ENCODE measurements at regions not wholly inside any gene's neighbourhood (a gene's known extent, or its start where the extent isn't known, plus 50 kb on each side); places are given as distances from the start of the nearest gene placed in this dataset.
"Not testable (repeated sequence)": the region's sequence is repeated elsewhere in the genome, so short reads cannot be mapped to it uniquely, and the experiment has no call there.

GRCh38 chr3:86537171-86537570, 453.8 kb downstream of the VGLL3 start:
- DNase-seq, result no peak

- no peak for DNase-seq
Measured at GRCh38 chr3:86519819-86520218, 471.1 kb downstream of the VGLL3 start.

- no peak for DNase-seq
Measured at GRCh38 chr3:86481636-86482035, 509.3 kb downstream of the VGLL3 start.

GRCh38 chr3:86481031-86481430, 509.9 kb downstream of the VGLL3 start:
- DNase-seq, result no peak

- no peak for DNase-seq
Measured at GRCh38 chr3:86464180-86464579, 526.8 kb downstream of the VGLL3 start.

DNA sequence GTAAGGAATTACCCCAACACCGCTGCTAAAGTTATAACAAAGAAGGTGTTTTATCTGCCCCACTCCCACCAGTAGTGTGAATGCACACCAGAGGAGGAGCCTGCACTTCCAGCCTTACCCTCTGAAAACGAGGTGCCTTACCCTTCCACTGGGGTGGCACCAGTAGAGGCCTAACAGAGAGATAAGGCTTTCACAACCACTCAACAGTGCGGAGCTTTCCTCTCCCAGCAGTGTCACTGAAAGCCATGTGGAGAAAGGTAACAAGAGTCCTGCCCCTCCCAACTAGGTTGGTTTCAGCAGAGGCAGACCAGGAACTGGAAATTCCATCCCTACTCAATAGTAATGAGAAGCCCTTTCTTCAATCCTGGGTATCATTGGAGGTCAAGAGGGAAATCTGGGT, 539.2 kb downstream of the VGLL3 start:
- no peak for DNase-seq

GRCh38 chr3:86438544-86438943, 552.4 kb downstream of the VGLL3 start:
- DNase-seq, result no peak

GRCh38 chr3:86427343-86427742, 563.6 kb downstream of the VGLL3 start:
- DNase-seq, result no peak

DNA sequence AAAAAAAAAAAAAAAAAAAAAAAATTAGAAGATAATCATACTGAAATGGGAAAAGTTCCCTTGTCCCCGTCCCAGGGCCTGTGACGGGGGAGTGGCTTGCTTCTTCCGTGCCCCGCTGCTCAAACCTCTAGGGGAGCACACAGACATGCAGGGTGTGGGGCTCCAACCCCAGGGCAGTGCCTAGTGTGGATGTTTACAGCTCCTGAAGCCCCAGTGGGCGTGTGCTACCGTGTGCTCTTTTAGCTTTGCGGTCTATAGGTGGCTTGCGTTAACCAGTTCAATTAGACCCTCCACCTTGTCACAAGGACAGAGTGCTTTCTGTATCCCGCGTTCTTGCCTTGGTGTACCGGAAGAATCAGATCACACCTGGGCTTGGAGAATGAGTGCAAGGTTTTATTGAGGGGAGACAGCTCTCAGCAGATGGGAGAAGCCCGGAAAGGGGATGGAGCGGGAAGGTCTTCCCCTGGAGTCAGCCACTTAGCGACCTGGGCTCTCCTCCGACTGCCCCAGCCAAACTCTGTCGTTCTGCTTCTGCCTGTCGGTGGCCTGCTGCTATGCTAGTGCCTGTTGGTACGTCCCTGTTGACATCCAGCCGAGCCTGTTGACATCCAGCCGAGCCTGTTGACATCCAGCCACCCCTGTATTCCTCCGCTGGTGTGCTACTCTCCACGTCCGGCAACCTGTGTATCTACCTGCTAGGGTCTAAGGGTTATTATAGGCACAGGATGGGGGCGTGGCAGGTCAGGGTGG, 569.8 kb downstream of the VGLL3 start:
- no peak for DNase-seq

DNA sequence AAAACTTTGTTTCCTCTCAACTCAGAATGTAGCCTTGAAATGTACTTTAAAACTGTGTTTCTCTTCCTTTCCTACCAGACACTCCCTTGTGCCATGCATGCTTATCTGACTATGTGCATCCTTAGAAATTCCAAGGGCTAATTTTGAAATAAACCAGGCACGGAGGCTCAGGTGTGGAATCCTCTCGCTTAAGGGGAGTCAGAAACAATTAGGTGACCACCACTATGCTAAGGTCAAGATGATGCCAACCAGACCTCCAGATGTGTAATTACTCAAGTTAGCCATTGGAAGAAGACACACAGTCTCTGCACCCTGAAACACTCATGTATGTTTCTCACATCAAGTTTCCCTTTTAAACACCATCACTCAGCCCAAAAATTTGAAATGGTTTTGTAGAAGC, 572.1 kb downstream of the VGLL3 start:
- no peak for DNase-seq

DNA sequence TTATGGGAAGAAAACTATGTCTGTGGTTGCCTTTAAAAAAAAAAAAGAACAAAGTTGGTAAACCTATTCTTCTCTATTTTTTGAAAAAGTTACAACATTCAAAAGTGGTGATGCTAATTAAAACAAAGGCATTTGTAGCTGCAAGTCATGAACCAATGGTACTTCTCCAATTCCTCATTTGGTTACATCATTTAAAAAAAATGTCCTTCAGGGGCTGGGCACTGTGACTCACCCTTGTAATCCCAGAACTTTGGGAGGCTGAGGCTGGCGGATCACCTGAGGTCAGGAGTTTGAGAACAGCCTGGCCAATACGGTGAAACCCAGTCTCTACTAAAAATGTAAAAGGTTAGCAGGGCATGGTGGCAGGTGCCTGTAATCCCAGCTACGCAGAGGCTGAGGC, 574.6 kb downstream of the VGLL3 start:
- DNase-seq, result no peak

DNA sequence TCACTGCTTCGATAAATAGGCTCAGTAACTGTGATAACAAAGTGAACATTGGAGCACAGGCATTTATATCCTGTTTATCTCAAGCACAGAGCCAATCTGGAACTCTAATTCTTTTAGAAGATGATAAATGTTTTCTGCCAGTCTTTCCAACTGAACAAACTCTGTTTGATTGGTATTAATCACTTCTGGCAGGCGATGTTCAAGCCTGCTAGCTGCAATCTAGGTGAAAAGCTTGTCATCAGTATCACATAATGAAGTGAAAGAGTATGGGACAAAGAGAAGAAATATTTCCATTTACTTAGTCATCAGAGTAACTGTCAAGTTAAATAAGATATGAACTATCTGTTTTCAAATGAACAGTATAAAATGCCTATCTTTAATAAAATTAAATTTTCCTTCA, 577.3 kb downstream of the VGLL3 start:
- DNase-seq, result no peak

GRCh38 chr3:86410587-86410986, 580.4 kb downstream of the VGLL3 start:
- no peak for DNase-seq

GRCh38 chr3:86389759-86390158, 601.2 kb downstream of the VGLL3 start:
- not testable (repeated sequence) for DNase-seq

- no peak for DNase-seq
Measured at GRCh38 chr3:86388820-86389219, 602.1 kb downstream of the VGLL3 start.

- DNase-seq, result no peak
Measured at GRCh38 chr3:86382556-86382955, 608.4 kb downstream of the VGLL3 start.

GRCh38 chr3:86381247-86381646, 609.7 kb downstream of the VGLL3 start:
- no peak for DNase-seq

GRCh38 chr3:86379280-86379679, 611.7 kb downstream of the VGLL3 start:
- DNase-seq, result no peak

DNA sequence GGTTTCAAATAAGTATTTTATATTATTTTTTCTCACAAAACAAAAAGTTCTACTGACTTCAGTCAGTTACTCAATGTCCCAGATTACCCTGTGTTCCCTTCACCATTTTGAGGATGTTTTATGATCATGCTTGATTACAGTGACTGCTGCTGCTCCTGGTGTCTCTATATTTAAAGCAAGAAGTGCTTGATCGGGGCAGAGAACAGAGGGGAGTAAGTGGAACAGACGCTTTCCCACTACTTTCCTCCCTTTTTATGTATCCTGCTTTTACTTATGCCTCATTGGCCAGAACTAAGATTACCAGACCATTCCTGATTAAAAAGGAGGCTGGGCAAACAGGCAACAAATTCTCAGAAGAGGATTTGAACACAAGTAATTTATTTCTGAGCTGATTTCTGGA, 612.1 kb downstream of the VGLL3 start:
- DNase-seq, result no peak

- not testable (repeated sequence) for DNase-seq
Measured at GRCh38 chr3:86335566-86335965, 655.4 kb downstream of the VGLL3 start.

- no peak for DNase-seq
Measured at GRCh38 chr3:86333636-86334035, 657.3 kb downstream of the VGLL3 start.

DNA sequence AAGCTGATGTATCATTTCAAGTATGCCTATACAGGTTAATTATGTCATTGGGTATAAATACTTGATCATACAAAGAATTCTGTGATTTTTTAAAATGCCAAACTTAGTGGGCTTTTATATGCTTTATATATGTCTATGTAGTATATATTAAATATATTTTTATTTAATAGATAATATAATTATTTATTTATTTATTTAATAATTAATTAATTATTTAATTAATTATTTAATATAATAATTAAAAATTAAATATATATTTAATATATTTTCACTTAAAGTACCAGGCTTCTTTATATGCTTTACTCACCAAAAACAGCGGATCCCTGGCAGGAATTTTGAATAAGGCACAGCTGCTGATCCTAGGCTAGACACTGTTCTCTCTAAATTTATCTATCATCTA, 687.0 kb downstream of the VGLL3 start:
- no peak for DNase-seq

DNA sequence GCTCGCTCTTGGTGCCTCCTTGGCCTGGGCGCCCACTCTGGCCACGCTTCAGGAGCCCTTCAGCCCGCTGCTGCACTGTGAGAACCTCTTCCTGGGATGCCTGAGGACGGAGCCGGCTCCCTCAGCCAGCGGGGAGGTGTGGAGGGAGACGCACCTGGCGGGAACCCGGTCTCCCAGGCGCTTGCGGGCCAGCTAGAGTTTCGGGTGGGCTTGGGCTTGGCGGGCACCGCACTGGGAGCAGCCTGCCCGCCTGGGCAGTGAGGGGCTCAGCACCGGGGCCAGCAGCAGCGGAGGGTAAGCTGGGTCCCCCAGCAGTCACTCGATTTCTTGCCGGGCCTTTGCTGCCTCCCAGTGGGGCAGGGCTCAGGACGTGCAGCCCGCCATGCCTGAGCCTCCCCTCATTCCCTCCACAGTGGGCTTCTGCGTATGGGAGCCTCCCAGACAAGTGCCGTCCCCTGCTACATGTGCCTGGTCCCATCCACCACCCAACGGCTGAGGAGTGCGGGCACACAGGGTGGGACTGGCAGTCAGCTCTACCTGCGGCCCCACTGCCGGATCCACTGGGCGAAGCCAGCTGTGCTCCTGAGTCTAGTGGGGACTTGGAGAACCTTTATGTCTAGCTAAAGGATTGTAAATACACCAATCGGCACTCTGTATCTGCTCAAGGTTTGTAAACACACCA, 708.7 kb downstream of the VGLL3 start:
- peak; percentile 5 for DNase-seq

DNA sequence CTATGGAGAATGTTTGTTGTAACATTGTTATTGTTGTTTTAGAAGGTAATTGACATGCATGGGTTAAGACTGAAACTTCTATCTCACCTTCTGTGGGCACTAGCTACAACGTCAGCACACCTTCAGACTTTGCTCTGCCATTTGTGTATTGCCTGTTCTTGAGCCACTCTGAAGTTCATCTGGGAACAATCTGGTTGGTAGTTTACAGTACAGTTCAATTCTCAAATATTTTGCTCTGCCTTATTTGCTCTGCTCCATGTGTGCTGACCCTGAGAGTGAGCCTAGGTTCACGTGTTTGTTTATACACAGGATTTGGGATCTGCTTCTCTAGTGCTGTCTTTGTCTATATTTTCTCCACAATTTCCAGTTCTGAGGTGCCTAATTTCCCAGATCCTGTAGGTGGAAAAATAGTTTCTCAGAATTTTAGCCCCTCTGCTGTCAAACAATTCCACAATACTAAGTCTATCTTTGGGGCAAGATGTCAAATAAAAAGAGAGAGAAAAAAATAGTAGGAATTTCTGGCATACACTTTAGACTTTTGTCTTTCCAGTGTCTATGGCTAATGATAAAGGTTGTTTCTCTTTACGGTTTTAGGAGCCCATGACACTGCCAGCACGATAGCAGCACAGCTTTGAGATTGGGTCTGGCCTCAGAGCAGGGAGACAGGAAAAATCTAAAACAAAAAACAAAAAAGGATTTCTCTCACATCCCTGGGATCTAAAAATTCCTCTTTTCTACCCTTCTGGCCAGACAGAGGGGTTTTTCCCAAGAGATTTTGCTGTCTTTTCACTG, 721.4 kb downstream of the VGLL3 start:
- DNase-seq, result no peak
